Thymus (tissue), 11 donors: ENCODE measurements at regions not wholly inside any gene's neighbourhood (a gene's known extent, or its start where the extent isn't known, plus 50 kb on each side); places are given as distances from the start of the nearest gene placed in this dataset.
"Not testable (repeated sequence)": the region's sequence is repeated elsewhere in the genome, so short reads cannot be mapped to it uniquely, and the experiment has no call there.

ENCODE experiments used
- DNase-seq, 9 donors: peaks; one replicate each; pipeline ENCODE4 v3.0.0-alpha.2; 2013; ENCODE audit warnings: low spot score in 9 of 9, low read depth in 6 of 9, missing footprints in 1 of 9
- H3K27ac ChIP-seq, 2 donors: one replicate each; pipeline ENCODE4 v1.5.1; 2013; ENCODE audit warnings: control low read depth in 1 of 2, low read depth in 1 of 2, low read length in 1 of 2, mild to moderate bottlenecking in 1 of 2, moderate library complexity in 1 of 2
- H3K27me3 ChIP-seq, 2 donors: one replicate each; pipeline ENCODE4 v1.5.1; 2013; ENCODE audit warnings: low read length in 1 of 2; ENCODE audit not compliant: control insufficient read depth in 2 of 2, insufficient read depth in 1 of 2
- H3K36me3 ChIP-seq, 2 donors: one replicate each; pipeline ENCODE4 v1.5.1; 2013; ENCODE audit warnings: low read length in 1 of 2, mild to moderate bottlenecking in 1 of 2, moderate library complexity in 1 of 2; ENCODE audit not compliant: control insufficient read depth in 2 of 2, insufficient read depth in 2 of 2
- H3K4me1 ChIP-seq, 2 donors: one replicate each; pipeline ENCODE4 v1.5.1; 2013; ENCODE audit warnings: low read length in 2 of 2; ENCODE audit not compliant: control insufficient read depth in 2 of 2, insufficient read depth in 2 of 2
- H3K4me3 ChIP-seq, 2 donors: one replicate each; pipeline ENCODE4 v1.5.1; 2013; ENCODE audit warnings: low read length in 2 of 2, control low read depth in 1 of 2, mild to moderate bottlenecking in 1 of 2
- H3K9me3 ChIP-seq, 2 donors: one replicate each; pipeline ENCODE4 v1.5.1; 2013; ENCODE audit warnings: low read length in 1 of 2, mild to moderate bottlenecking in 1 of 2; ENCODE audit not compliant: control insufficient read depth in 2 of 2, insufficient read depth in 1 of 2
- WGBS: extraction: QIAGEN DNeasy Blood & Tissue Kit; methylation state at CpG from one replicate; pipeline ENCODE4 v1.1.7; 2013; 5-methylcytosine and 5-hydroxymethylcytosine counted together
- donor health status: healthy.

GRCh38 chr4:26015906-26016305, 101.9 kb downstream of the SMIM20 start:
- WGBS, result 94% methylated on average over 2 of the region's 2 CpGs
- no peak for DNase-seq

GRCh38 chr4:26017531-26017930, 103.5 kb downstream of the SMIM20 start:
- Histone ChIP-seq H3K36me3 (no peaks in the 10 kb centered on the region), H3K4me3 (no peak overlapping the region), H3K4me1 (no peaks in the 10 kb centered on the region), H3K9me3 (no peaks in the 10 kb centered on the region), H3K27ac (no peak overlapping the region), H3K27me3 (no peaks in the 10 kb centered on the region)
- no peak for DNase-seq
- 73% methylated on average over 4 of the region's 4 CpGs for WGBS

More at GRCh38 chr4:26015906-26016305, 101.9 kb downstream of the SMIM20 start:
- Histone ChIP-seq H3K9me3 (no peaks in the 10 kb centered on the region), H3K27me3 (no peaks in the 10 kb centered on the region), H3K4me1 (no peaks in the 10 kb centered on the region), H3K4me3 (no peak overlapping the region), H3K27ac (no peak overlapping the region), H3K36me3 (no peaks in the 10 kb centered on the region)

GRCh38 chr4:26017961-26018700, 104.1 kb downstream of the SMIM20 start:
- not testable (repeated sequence) for H3K27me3 ChIP-seq

GRCh38 chr4:26020083-26020668, 106.2 kb downstream of the SMIM20 start:
- Histone ChIP-seq H3K9me3 (no peaks in the 10 kb centered on the region), H3K4me1 (no peaks in the 10 kb centered on the region), H3K27me3 (peaks cover 0 to 2% of the 10 kb centered on the region in 2 donors), H3K4me3 (no peak overlapping the region), H3K36me3 (no peaks in the 10 kb centered on the region), H3K27ac (no peak overlapping the region)
- WGBS, result 79% methylated on average over 10 of the region's 10 CpGs
- DNase-seq, result no peak

More at GRCh38 chr4:26017961-26018700, 104.1 kb downstream of the SMIM20 start:
- 78% methylated on average over 6 of the region's 6 CpGs for WGBS
- not testable (repeated sequence) for H3K4me3 ChIP-seq, H3K4me1 ChIP-seq, DNase-seq, H3K36me3 ChIP-seq, H3K9me3 ChIP-seq, H3K27ac ChIP-seq

GRCh38 chr4:26020881-26021280, 106.9 kb downstream of the SMIM20 start:
- Histone ChIP-seq H3K9me3 (no peaks in the 10 kb centered on the region), H3K36me3 (no peaks in the 10 kb centered on the region), H3K27me3 (peaks cover 0 to 2% of the 10 kb centered on the region in 2 donors), H3K4me1 (no peaks in the 10 kb centered on the region), H3K27ac (no peak overlapping the region), H3K4me3 (no peak overlapping the region)
- no peak for DNase-seq
- 89% methylated on average over 6 of the region's 6 CpGs for WGBS

GRCh38 chr4:26021417-26022345, 107.7 kb downstream of the SMIM20 start:
- no peak for DNase-seq
- Histone ChIP-seq H3K36me3 (no peaks in the 10 kb centered on the region), H3K9me3 (no peaks in the 10 kb centered on the region), H3K4me3 (no peak overlapping the region), H3K27ac (no peak overlapping the region), H3K4me1 (no peaks in the 10 kb centered on the region), H3K27me3 (peaks cover 0 to 2% of the 10 kb centered on the region in 2 donors)
- 84% methylated on average over 8 of the region's 8 CpGs for WGBS

- 86% methylated on average over 7 of the region's 7 CpGs for WGBS
- peaks cover 0 to 5% of the 10 kb centered on the region in 2 donors for H3K27me3 ChIP-seq
- no peak overlapping the region for H3K27ac ChIP-seq
- DNase-seq, result no peak
- H3K4me3 ChIP-seq, result no peak overlapping the region
- H3K4me1 ChIP-seq, result no peaks in the 10 kb centered on the region
- H3K36me3 ChIP-seq, result no peaks in the 10 kb centered on the region
- H3K9me3 ChIP-seq, result no peaks in the 10 kb centered on the region
Observed at GRCh38 chr4:26022346-26023202, 108.6 kb downstream of the SMIM20 start.

GRCh38 chr4:26023203-26023972, 109.4 kb downstream of the SMIM20 start:
- no peak for DNase-seq
- H3K9me3 ChIP-seq, result no peaks in the 10 kb centered on the region
- no peak overlapping the region for H3K4me3 ChIP-seq
- no peaks in the 10 kb centered on the region for H3K4me1 ChIP-seq
- H3K27ac ChIP-seq, result no peak overlapping the region
- no peaks in the 10 kb centered on the region for H3K36me3 ChIP-seq
- 86% methylated on average over 11 of the region's 11 CpGs for WGBS
- peaks cover 0 to 13% of the 10 kb centered on the region in 2 donors for H3K27me3 ChIP-seq
